Spleen (tissue), 7 donors: ENCODE measurements at regions not wholly inside any gene's neighbourhood (a gene's known extent, or its start where the extent isn't known, plus 50 kb on each side); places are given as distances from the start of the nearest gene placed in this dataset.

Source experiments
- POLR2A ChIP-seq, 3 donors: fragments of 450-650 bp; IDR thresholded peaks; one replicate each; pipeline ENCODE4 v1.5.1; 2017; ENCODE audit warnings: antibody characterized with exemption in 3 of 3, mild to moderate bottlenecking in 1 of 3
- TF ChIP-seq, protein P1 (sequence below), 11 experiments: fragments of 200-600 bp in 7 of 11; fragments of 450-650 bp in 4 of 11; sonication (generic) in 4 of 11; IDR thresholded peaks in 8 of 11; conservative IDR thresholded peaks in 3 of 11; 1 replicate in 7 of 11; 2 replicates in 4 of 11; pipeline versions ENCODE4 v1.4.0 to v1.8.0; 2016 to 2021; ENCODE audit warnings: antibody characterized with exemption in 11 of 11, inconsistent platforms in 4 of 11, mild to moderate bottlenecking in 1 of 11
- donor health status: DM: no; HTN: no; CAD: no; lungs with moderate emphysema.
- donor health status: DM: no; HTN: no; CAD: no.
- donor health status: DM: no; HTN: no; CAD: no.

- TF ChIP-seq, protein P1, sequence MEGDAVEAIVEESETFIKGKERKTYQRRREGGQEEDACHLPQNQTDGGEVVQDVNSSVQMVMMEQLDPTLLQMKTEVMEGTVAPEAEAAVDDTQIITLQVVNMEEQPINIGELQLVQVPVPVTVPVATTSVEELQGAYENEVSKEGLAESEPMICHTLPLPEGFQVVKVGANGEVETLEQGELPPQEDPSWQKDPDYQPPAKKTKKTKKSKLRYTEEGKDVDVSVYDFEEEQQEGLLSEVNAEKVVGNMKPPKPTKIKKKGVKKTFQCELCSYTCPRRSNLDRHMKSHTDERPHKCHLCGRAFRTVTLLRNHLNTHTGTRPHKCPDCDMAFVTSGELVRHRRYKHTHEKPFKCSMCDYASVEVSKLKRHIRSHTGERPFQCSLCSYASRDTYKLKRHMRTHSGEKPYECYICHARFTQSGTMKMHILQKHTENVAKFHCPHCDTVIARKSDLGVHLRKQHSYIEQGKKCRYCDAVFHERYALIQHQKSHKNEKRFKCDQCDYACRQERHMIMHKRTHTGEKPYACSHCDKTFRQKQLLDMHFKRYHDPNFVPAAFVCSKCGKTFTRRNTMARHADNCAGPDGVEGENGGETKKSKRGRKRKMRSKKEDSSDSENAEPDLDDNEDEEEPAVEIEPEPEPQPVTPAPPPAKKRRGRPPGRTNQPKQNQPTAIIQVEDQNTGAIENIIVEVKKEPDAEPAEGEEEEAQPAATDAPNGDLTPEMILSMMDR (IDR thresholded peaks at IDR 0.05 in 8 of 11, conservative IDR thresholded peaks at IDR 0.05 in 3 of 11): no peak
- TF ChIP-seq POLR2A (IDR thresholded peaks at IDR 0.05): no peak
Measured at GRCh38 chr12:97169889-97170567, 263.0 kb downstream of the NEDD1 start.
